ENCODE measurements at regions not wholly inside any gene's neighbourhood (a gene's known extent, or its start where the extent isn't known, plus 50 kb on each side); places are given as distances from the start of the nearest gene placed in this dataset.

DNA sequence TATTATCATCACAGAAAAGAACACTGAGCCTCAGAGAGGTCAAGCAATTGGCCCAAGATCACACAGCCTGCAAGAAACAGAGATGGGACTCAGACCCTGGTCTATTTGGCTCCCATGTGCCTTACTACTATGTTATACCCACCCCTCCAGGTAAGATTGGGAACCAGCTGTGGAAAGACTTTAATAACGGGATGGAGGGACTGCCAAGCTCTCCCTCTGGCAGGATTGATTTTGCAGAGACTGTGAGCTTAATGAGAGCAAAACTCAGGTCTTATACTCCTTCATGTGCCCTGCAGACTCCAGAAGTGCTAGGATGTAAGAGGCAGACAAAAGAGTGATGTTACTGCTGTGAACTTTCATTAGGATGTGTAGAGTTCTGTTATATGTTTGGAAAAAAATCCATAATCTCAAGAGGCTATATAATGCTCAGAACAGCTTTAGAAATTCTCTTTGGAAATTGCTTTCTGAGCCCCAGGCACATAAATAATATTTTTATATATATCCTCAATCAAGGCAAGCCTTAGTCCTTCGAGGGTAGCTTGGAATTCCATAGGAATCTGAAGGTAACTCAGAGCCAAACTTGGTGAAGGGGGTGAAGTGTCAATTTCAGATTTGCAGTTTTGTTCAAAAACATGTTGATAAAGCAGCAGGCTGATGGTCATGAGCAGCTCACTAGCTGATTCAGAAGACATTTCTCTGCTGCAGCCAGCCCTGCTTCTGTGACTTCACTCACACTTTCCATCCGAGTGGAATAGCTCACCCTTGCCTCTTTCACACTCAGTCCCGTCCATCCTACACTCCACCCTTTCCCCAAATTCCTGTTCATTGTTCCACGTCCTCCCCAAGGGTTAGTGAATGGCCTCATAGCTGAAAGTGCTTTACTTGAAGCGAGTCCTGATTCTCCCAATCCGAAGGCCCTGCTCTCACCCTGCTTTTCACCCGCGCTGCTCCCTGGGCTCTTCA is 188.8 kb downstream of the SNX19 start:
- H3K27ac Mint-ChIP-seq, result no peak overlapping the region
- ChIA-PET POLR2A (no interaction called here), CTCF (no interaction called here)
- ATAC-seq (ENCODE audit: low read depth) (no peak), DNase-seq (no peak)
- no peak overlapping the region for H3K4me3 Mint-ChIP-seq
- no peaks in the 10 kb centered on the region for H3K4me1 Mint-ChIP-seq
- no peaks in the 10 kb centered on the region for H3K4me1 ChIP-seq (ENCODE audit: control insufficient read depth in 2 of 2, insufficient read depth in 2 of 2, low read length in 2 of 2)
- H2AFZ ChIP-seq (ENCODE audit: insufficient read depth, low read depth, low read length, poor library complexity, severe bottlenecking), result no peak overlapping the region
- H3K9me3 ChIP-seq (ENCODE audit: control extremely low read depth in 1 of 3, control insufficient read depth in 2 of 3, insufficient read depth in 1 of 3, low read length in 2 of 3), result peaks cover 0 to 8% (median 4%) of the 10 kb centered on the region in 3 donors
- no peak overlapping the region for H3K4me2 ChIP-seq (replicated peaks; ENCODE audit: low read depth, low read length, poor library complexity, severe bottlenecking)
- H3K36me3 ChIP-seq (replicated peaks in 1 of 2; ENCODE audit: control extremely low read depth in 1 of 2, control insufficient read depth in 1 of 2, extremely low read depth in 1 of 2, insufficient read depth in 2 of 2, low read length in 1 of 2), result no peaks in the 10 kb centered on the region
- TF ChIP-seq, protein P1, sequence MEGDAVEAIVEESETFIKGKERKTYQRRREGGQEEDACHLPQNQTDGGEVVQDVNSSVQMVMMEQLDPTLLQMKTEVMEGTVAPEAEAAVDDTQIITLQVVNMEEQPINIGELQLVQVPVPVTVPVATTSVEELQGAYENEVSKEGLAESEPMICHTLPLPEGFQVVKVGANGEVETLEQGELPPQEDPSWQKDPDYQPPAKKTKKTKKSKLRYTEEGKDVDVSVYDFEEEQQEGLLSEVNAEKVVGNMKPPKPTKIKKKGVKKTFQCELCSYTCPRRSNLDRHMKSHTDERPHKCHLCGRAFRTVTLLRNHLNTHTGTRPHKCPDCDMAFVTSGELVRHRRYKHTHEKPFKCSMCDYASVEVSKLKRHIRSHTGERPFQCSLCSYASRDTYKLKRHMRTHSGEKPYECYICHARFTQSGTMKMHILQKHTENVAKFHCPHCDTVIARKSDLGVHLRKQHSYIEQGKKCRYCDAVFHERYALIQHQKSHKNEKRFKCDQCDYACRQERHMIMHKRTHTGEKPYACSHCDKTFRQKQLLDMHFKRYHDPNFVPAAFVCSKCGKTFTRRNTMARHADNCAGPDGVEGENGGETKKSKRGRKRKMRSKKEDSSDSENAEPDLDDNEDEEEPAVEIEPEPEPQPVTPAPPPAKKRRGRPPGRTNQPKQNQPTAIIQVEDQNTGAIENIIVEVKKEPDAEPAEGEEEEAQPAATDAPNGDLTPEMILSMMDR (IDR thresholded peaks at IDR 0.05), result no peak
- TF ChIP-seq EZH2 (IDR thresholded peaks at IDR 0.05; ENCODE audit: borderline replicate concordance, insufficient read depth, low read depth, low read length, poor library complexity, severe bottlenecking), result no peak
- intact Hi-C loops (cut with micrococcal nuclease), result no loop called here
- no peak overlapping the region for H3K9ac ChIP-seq (ENCODE audit: low read length)
- no peaks in the 10 kb centered on the region for H4K20me1 ChIP-seq (ENCODE audit: control insufficient read depth, insufficient read depth, low read length, poor library complexity, severe bottlenecking)
- H3K27me3 Mint-ChIP-seq, result no peaks in the 10 kb centered on the region
- 85% methylated on average over 8 of the region's 9 CpGs for WGBS (ENCODE audit: insufficient coverage)
- no peaks in the 10 kb centered on the region for H3K79me2 ChIP-seq (ENCODE audit: control insufficient read depth, insufficient read depth, low read length)
- H3K27me3 ChIP-seq (replicated peaks in 1 of 4; ENCODE audit: control extremely low read depth in 1 of 4, control insufficient read depth in 3 of 4, insufficient read depth in 4 of 4, low read length in 3 of 4), result no peaks in the 10 kb centered on the region
- H3K9me3 Mint-ChIP-seq (ENCODE audit: insufficient read depth), result peaks cover 2% of the 10 kb centered on the region
- no peak overlapping the region for H3K4me3 ChIP-seq (ENCODE audit: control extremely low read depth in 1 of 5, extremely low read depth in 1 of 5, insufficient read depth in 1 of 5, low read depth in 2 of 5, low read length in 4 of 5)
- H3K27ac ChIP-seq (ENCODE audit: low read length in 2 of 2), result no peak overlapping the region

Measured in B cell (primary cell).